Activated CD8-positive, alpha-beta memory T cell treated with anti-CD3 and anti-CD28 coated beads for 36 hours (primary cell): ENCODE measurements at regions not wholly inside any gene's neighbourhood (a gene's known extent, or its start where the extent isn't known, plus 50 kb on each side); places are given as distances from the start of the nearest gene placed in this dataset.
"Not testable (repeated sequence)": the region's sequence is repeated elsewhere in the genome, so short reads cannot be mapped to it uniquely, and the experiment has no call there.

ENCODE experiments used
- CTCF ChIA-PET: fragments of 350-600 bp; sonication (Branson Sonifier 250); formaldehyde crosslinking; loops from one replicate; lab custom pipeline; 2021; ENCODE audit warnings: antibody characterized with exemption; lab: Charles Lee
- POLR2A ChIA-PET: fragments of 350-600 bp; sonication (Branson Sonifier 250); formaldehyde crosslinking; loops from one replicate; lab custom pipeline; 2021; ENCODE audit warnings: antibody characterized with exemption; lab: Charles Lee

GRCh38 chr7:142469696-142470543 lies 212.1 kb upstream of the PRSS58 start:
- ChIA-PET POLR2A (no interaction called here), CTCF (interaction anchor here (1.2 kb wide), 1 partner anchor 12 kb away, joined by 3 read pairs; no protein-coding TSS in a partner anchor)

GRCh38 chr7:142468871-142469665 lies 211.2 kb upstream of the PRSS58 start:
- CTCF ChIA-PET, result interaction anchor here (0.7 to 1.2 kb wide), 2 partner anchors 9 to 13 kb away, joined by 3 to 4 read pairs; no protein-coding TSS in a partner anchor
- POLR2A ChIA-PET, result no interaction called here

- CTCF ChIA-PET, POLR2A ChIA-PET: not testable (repeated sequence)
Observed at GRCh38 chr7:142467056-142467655, 209.3 kb upstream of the PRSS58 start.

GRCh38 chr7:142463401-142463850 lies 205.6 kb upstream of the PRSS58 start:
- ChIA-PET CTCF (interaction anchor here (0.6 to 1.4 kb wide), 6 partner anchors 15 to 348 kb away, joined by 3 to 4 read pairs (median 3); no protein-coding TSS in a partner anchor), POLR2A (interaction anchor here (0.5 kb wide), 1 partner anchor 802 kb away, joined by 4 read pairs; no protein-coding TSS in a partner anchor)

- CTCF ChIA-PET, result interaction anchor here (1.0 to 1.9 kb wide), 2 partner anchors 16 to 18 kb away, joined by 3 to 4 read pairs; no protein-coding TSS in a partner anchor
- POLR2A ChIA-PET, result no interaction called here
Observed at GRCh38 chr7:142461437-142461836, 203.6 kb upstream of the PRSS58 start.

GRCh38 chr7:142460402-142461117 lies 202.7 kb upstream of the PRSS58 start:
- ChIA-PET POLR2A (no interaction called here), CTCF (interaction anchor here (1.9 kb wide), 1 partner anchor 19 kb away, joined by 4 read pairs; no protein-coding TSS in a partner anchor)

- CTCF ChIA-PET, result interaction anchor here (0.6 to 1.9 kb wide), 6 partner anchors 12 to 398 kb away, joined by 3 to 5 read pairs (median 3); no protein-coding TSS in a partner anchor
- POLR2A ChIA-PET, result no interaction called here
Observed at GRCh38 chr7:142459551-142459963, 201.7 kb upstream of the PRSS58 start.

GRCh38 chr7:142457146-142457703 lies 199.4 kb upstream of the PRSS58 start:
- ChIA-PET CTCF (no interaction called here), POLR2A (no interaction called here)

GRCh38 chr7:142455392-142455791 lies 197.5 kb upstream of the PRSS58 start:
- POLR2A ChIA-PET, result no interaction called here
- CTCF ChIA-PET, result no interaction called here

GRCh38 chr7:142454862-142455261 lies 197.0 kb upstream of the PRSS58 start:
- POLR2A ChIA-PET, result no interaction called here
- CTCF ChIA-PET, result interaction anchor here (1.3 kb wide), 1 partner anchor 11 kb away, joined by 4 read pairs; no protein-coding TSS in a partner anchor

- ChIA-PET POLR2A (no interaction called here), CTCF (no interaction called here)
Observed at GRCh38 chr7:142452791-142453190, 194.9 kb upstream of the PRSS58 start.

GRCh38 chr7:142451817-142452216 lies 194.0 kb upstream of the PRSS58 start:
- ChIA-PET POLR2A (no interaction called here), CTCF (no interaction called here)

- POLR2A ChIA-PET, result no interaction called here
- CTCF ChIA-PET, result no interaction called here
Observed at GRCh38 chr7:142451296-142451695, 193.4 kb upstream of the PRSS58 start.

GRCh38 chr7:142450695-142451094 lies 192.8 kb upstream of the PRSS58 start:
- ChIA-PET CTCF (no interaction called here), POLR2A (no interaction called here)

GRCh38 chr7:142450206-142450605 lies 192.3 kb upstream of the PRSS58 start:
- POLR2A ChIA-PET, result interaction anchor here (0.6 kb wide), 2 partner anchors 339 to 350 kb away, joined by 3 to 7 read pairs; no protein-coding TSS in a partner anchor
- CTCF ChIA-PET, result no interaction called here

GRCh38 chr7:142448857-142449256 lies 191.0 kb upstream of the PRSS58 start:
- POLR2A ChIA-PET, CTCF ChIA-PET: not testable (repeated sequence)

- CTCF ChIA-PET, result no interaction called here
- POLR2A ChIA-PET, result no interaction called here
Observed at GRCh38 chr7:142447762-142448161, 189.9 kb upstream of the PRSS58 start.

- POLR2A ChIA-PET, result no interaction called here
- CTCF ChIA-PET, result interaction anchor here (1.0 to 1.6 kb wide), 2 partner anchors 9 to 17 kb away, joined by 3 to 4 read pairs; no protein-coding TSS in a partner anchor
Observed at GRCh38 chr7:142445019-142445686, 187.3 kb upstream of the PRSS58 start.
